H9 (cell line): ENCODE measurements at regions not wholly inside any gene's neighbourhood (a gene's known extent, or its start where the extent isn't known, plus 50 kb on each side); places are given as distances from the start of the nearest gene placed in this dataset.

Experiments used
- DNase-seq: peaks from one replicate; pipeline ENCODE4 v3.0.0-alpha.2; 2017
- H2AFZ ChIP-seq: one replicate; pipeline ENCODE4 v1.6.1; 2013; ENCODE audit warnings: mild to moderate bottlenecking, low read length, control low read depth, moderate library complexity
- H2AK5ac ChIP-seq: 2 replicates; pipeline ENCODE4 v1.6.1; 2013; ENCODE audit warnings: low read length, control low read depth, mixed read lengths; ENCODE audit not compliant: insufficient read length
- H2BK120ac ChIP-seq: one replicate; pipeline ENCODE4 v1.6.1; 2013; ENCODE audit warnings: low read depth, mild to moderate bottlenecking, low read length, control low read depth, inconsistent platforms; ENCODE audit not compliant: poor library complexity, severe bottlenecking
- H2BK12ac ChIP-seq: 2 replicates; pipeline ENCODE4 v1.6.1; 2013; ENCODE audit warnings: low read length, control low read depth, mixed read lengths, low read depth; ENCODE audit not compliant: insufficient read length
- H2BK15ac ChIP-seq: 2 replicates; pipeline ENCODE4 v1.6.1; 2013; ENCODE audit warnings: low read depth, low read length, control low read depth
- H2BK20ac ChIP-seq: one replicate; pipeline ENCODE4 v1.6.1; 2013; ENCODE audit warnings: low read depth, mild to moderate bottlenecking, low read length, control low read depth, inconsistent platforms; ENCODE audit not compliant: poor library complexity, severe bottlenecking
- H2BK5ac ChIP-seq: 2 replicates; pipeline ENCODE4 v1.6.1; 2013; ENCODE audit warnings: low read length, control low read depth, mixed read lengths; ENCODE audit not compliant: insufficient read length
- H3K14ac ChIP-seq: 2 replicates; pipeline ENCODE4 v1.6.1; 2013; ENCODE audit warnings: low read length, control low read depth; ENCODE audit not compliant: insufficient read depth
- H3K18ac ChIP-seq: 2 replicates; pipeline ENCODE4 v1.6.1; 2013; ENCODE audit warnings: low read depth, mild to moderate bottlenecking, mixed read lengths, low read length, control low read depth; ENCODE audit not compliant: insufficient read length
- H3K23ac ChIP-seq: 2 replicates; pipeline ENCODE4 v1.6.1; 2013; ENCODE audit warnings: low read length, control low read depth, mixed read lengths, low read depth; ENCODE audit not compliant: insufficient read length
- H3K23me2 ChIP-seq: 2 replicates; pipeline ENCODE4 v1.6.1; 2013; ENCODE audit warnings: low read depth, mild to moderate bottlenecking, mixed read lengths, low read length, control low read depth; ENCODE audit not compliant: insufficient read length, poor library complexity, severe bottlenecking
- H3K27ac ChIP-seq: 2 replicates; pipeline ENCODE4 v1.5.1; 2013; ENCODE audit warnings: low read length, control low read depth, mixed read lengths, low read depth; ENCODE audit not compliant: insufficient read length
- H3K27me3 ChIP-seq: 2 replicates; pipeline ENCODE4 v1.6.1; 2013; ENCODE audit warnings: low read length, control low read depth, inconsistent platforms; ENCODE audit not compliant: insufficient read depth
- H3K4ac ChIP-seq: 2 replicates; pipeline ENCODE4 v1.6.1; 2013; ENCODE audit warnings: low read depth, mild to moderate bottlenecking, control low read depth, inconsistent platforms, low read length, moderate library complexity
- H3K4me1 ChIP-seq: 2 replicates; pipeline ENCODE4 v1.6.1; 2013; ENCODE audit warnings: low read length, control low read depth, inconsistent platforms; ENCODE audit not compliant: insufficient read depth
- H3K4me2 ChIP-seq: 2 replicates; pipeline ENCODE4 v1.6.1; 2013; ENCODE audit warnings: low read length, control low read depth, mixed read lengths; ENCODE audit not compliant: insufficient read length, insufficient read depth
- H3K56ac ChIP-seq: 2 replicates; pipeline ENCODE4 v1.6.1; 2013; ENCODE audit warnings: low read depth, mild to moderate bottlenecking, mixed read lengths, low read length, control low read depth; ENCODE audit not compliant: insufficient read length
- H3K79me1 ChIP-seq: 2 replicates; pipeline ENCODE4 v1.6.1; 2013; ENCODE audit warnings: low read depth, mild to moderate bottlenecking, moderate library complexity, low read length, control low read depth, inconsistent platforms; ENCODE audit not compliant: insufficient read depth, poor library complexity, severe bottlenecking
- H3K79me2 ChIP-seq: 2 replicates; pipeline ENCODE4 v1.6.1; 2013; ENCODE audit warnings: low read length, control low read depth, inconsistent platforms; ENCODE audit not compliant: insufficient read depth
- H3K9ac ChIP-seq: 2 replicates; pipeline ENCODE4 v1.6.1; 2013; ENCODE audit warnings: low read length, control low read depth, mixed read lengths; ENCODE audit not compliant: insufficient read length; ENCODE audit errors: extremely low read depth
- H3K9me3 ChIP-seq: one replicate; pipeline ENCODE4 v1.6.1; 2013; ENCODE audit warnings: low read depth, low read length, inconsistent platforms; ENCODE audit not compliant: control insufficient read depth
- H3T11ph ChIP-seq: one replicate; pipeline ENCODE4 v1.6.1; 2013; ENCODE audit warnings: mild to moderate bottlenecking, low read length, control low read depth, inconsistent platforms
- H4K20me1 ChIP-seq: one replicate; pipeline ENCODE4 v1.6.1; 2013; ENCODE audit not compliant: control insufficient read depth, insufficient read length, insufficient read depth
- H4K5ac ChIP-seq: 2 replicates; pipeline ENCODE4 v1.6.1; 2013; ENCODE audit warnings: low read depth, mild to moderate bottlenecking, mixed read lengths, low read length, control low read depth; ENCODE audit not compliant: insufficient read length
- H4K8ac ChIP-seq: replicated peaks from 2 replicates; pipeline ENCODE4 v1.6.1; 2013; ENCODE audit warnings: low read length, control low read depth, mixed read lengths, low read depth; ENCODE audit not compliant: insufficient read length
- H4K91ac ChIP-seq: 2 replicates; pipeline ENCODE4 v1.6.1; 2013; ENCODE audit warnings: low read depth, mild to moderate bottlenecking, moderate library complexity, mixed read lengths, low read length, control low read depth; ENCODE audit not compliant: insufficient read length
- H3K27ac Mint-ChIP-seq, 3 experiments: 2 replicates in 2 of 3; 3 replicates in 1 of 3; pipeline ENCODE4 v1.8.0; 2020 to 2021; ENCODE audit warnings: mixed read lengths in 3 of 3, mild to moderate bottlenecking in 1 of 3, moderate library complexity in 1 of 3
- H3K27me3 Mint-ChIP-seq: 2 replicates; pipeline ENCODE4 v1.8.0; 2021; ENCODE audit warnings: low read depth, mild to moderate bottlenecking, moderate library complexity, mixed read lengths
- H3K36me3 Mint-ChIP-seq, 3 experiments: 2 replicates in 2 of 3; 3 replicates in 1 of 3; pipeline ENCODE4 v1.8.0; 2020 to 2021; ENCODE audit warnings: low read depth in 3 of 3, mixed read lengths in 3 of 3; ENCODE audit not compliant: insufficient read depth in 1 of 3
- H3K4me1 Mint-ChIP-seq, 2 experiments: 2 replicates each; pipeline ENCODE4 v1.8.0; 2020; ENCODE audit warnings: mixed read lengths in 2 of 2
- H3K4me3 Mint-ChIP-seq, 2 experiments: 2 replicates in 1 of 2; 3 replicates in 1 of 2; pipeline ENCODE4 v1.8.0; 2020 to 2021; ENCODE audit warnings: mild to moderate bottlenecking in 2 of 2, mixed read lengths in 2 of 2, moderate library complexity in 1 of 2
- H3K9me3 Mint-ChIP-seq, 2 experiments: 2 replicates in 1 of 2; 3 replicates in 1 of 2; pipeline ENCODE4 v1.8.0; 2020; ENCODE audit warnings: mild to moderate bottlenecking in 2 of 2, mixed read lengths in 2 of 2, moderate library complexity in 1 of 2
- CTCF ChIP-seq: fragments of 200-600 bp; sonication (generic); conservative IDR thresholded peaks from 3 replicates; pipeline ENCODE4 v1.8.0; 2021; ENCODE audit warnings: antibody characterized with exemption, mild to moderate bottlenecking
- WGBS: extraction: QIAGEN DNeasy Blood & Tissue Kit; methylation state at CpG from one replicate; pipeline ENCODE4 v1.1.7; 2013; ENCODE audit warnings: missing lambda C conversion rate, low lambda C conversion rate, mixed read lengths; ENCODE audit not compliant: insufficient read length; ENCODE audit errors: extremely low coverage; 5-methylcytosine and 5-hydroxymethylcytosine counted together

GRCh38 chr17:71472809-71473789 lies 647.7 kb upstream of the SOX9 start:
- DNase-seq: peak; percentile 56
- no peak overlapping the region for H2AK5ac ChIP-seq
- no peaks in the 10 kb centered on the region for H3K27me3 Mint-ChIP-seq
- H4K20me1 ChIP-seq: no peaks in the 10 kb centered on the region
- H4K91ac ChIP-seq: no peak overlapping the region
- no peak overlapping the region for H2BK20ac ChIP-seq
- H3K56ac ChIP-seq: no peak overlapping the region
- H3K23me2 ChIP-seq: no peaks in the 10 kb centered on the region
- no CpG with 5 or more reads among the region's 7 CpGs for WGBS
- H3K4me1 ChIP-seq: no peaks in the 10 kb centered on the region
- H3K27ac ChIP-seq: no peak overlapping the region
- H3K4me1 Mint-ChIP-seq: no peaks in the 10 kb centered on the region
- H3K27me3 ChIP-seq: no peaks in the 10 kb centered on the region
- no peak overlapping the region for H2BK12ac ChIP-seq
- H2AFZ ChIP-seq: no peak overlapping the region
- H4K5ac ChIP-seq: no peak overlapping the region
- H2BK120ac ChIP-seq: no peak overlapping the region
- no peaks in the 10 kb centered on the region; a peak in 1 of 7 replicates for H3K36me3 Mint-ChIP-seq
- H3K23ac ChIP-seq: no peak overlapping the region
- no peak overlapping the region for H2BK5ac ChIP-seq
- TF ChIP-seq CTCF: peak; percentile 82
- H3K9me3 ChIP-seq: no peaks in the 10 kb centered on the region
- no peak overlapping the region for H3K4ac ChIP-seq
- H4K8ac ChIP-seq: no peak overlapping the region
- no peaks in the 10 kb centered on the region for H3K79me1 ChIP-seq
- H3T11ph ChIP-seq: no peak overlapping the region
- H2BK15ac ChIP-seq: no peak overlapping the region
- H3K27ac Mint-ChIP-seq: no peak overlapping the region
- H3K79me2 ChIP-seq: no peaks in the 10 kb centered on the region
- H3K9ac ChIP-seq: no peak overlapping the region
- H3K18ac ChIP-seq: no peak overlapping the region
- no peaks in the 10 kb centered on the region for H3K9me3 Mint-ChIP-seq
- no peak overlapping the region for H3K4me2 ChIP-seq
- H3K14ac ChIP-seq: no peak overlapping the region
- no peak overlapping the region for H3K4me3 Mint-ChIP-seq
